IMR-90 (cell line): ENCODE measurements at regions not wholly inside any gene's neighbourhood (a gene's known extent, or its start where the extent isn't known, plus 50 kb on each side); places are given as distances from the start of the nearest gene placed in this dataset.

ENCODE experiments used
- ATAC-seq: fragments of 200-7000 bp; cut with Tn5 transposase; 2 replicates; pipeline ENCODE4 v1.9.1; 2020; ENCODE audit warnings: low read depth, mild to moderate bottlenecking, moderate library complexity
- BruUV-seq: library from RNA; stranded (reverse); fragments of 400-500 nt; replicated peaks from 2 replicates; lab custom pipeline; 2021; lab: Mats Ljungman, UMichigan
- CTCF ChIA-PET: fragments of 300-600 bp; formaldehyde crosslinking; extraction: SDS; loops from one replicate; lab custom pipeline; 2021; ENCODE audit warnings: antibody characterized with exemption; lab: Yijun Ruan, JAX
- POLR2A ChIA-PET: fragments of 300-600 bp; sonication (Branson Sonifier 250); formaldehyde crosslinking; loops from one replicate; lab custom pipeline; 2022; ENCODE audit warnings: antibody characterized with exemption; ENCODE audit not compliant: unreplicated experiment; lab: Charles Lee
- DNase-seq: peaks from one replicate; pipeline ENCODE4 v3.0.0; 2013
- H2AFZ ChIP-seq: replicated peaks from 2 replicates; pipeline ENCODE3; 2013; ENCODE audit warnings: low read length, mild to moderate bottlenecking; ENCODE audit not compliant: poor library complexity
- H2AK5ac ChIP-seq: 2 replicates; pipeline ENCODE4 v1.6.1; 2013; ENCODE audit warnings: low read depth, low read length, inconsistent platforms
- H2AK9ac ChIP-seq: replicated peaks from 2 replicates; pipeline ENCODE3; 2013; ENCODE audit warnings: mild to moderate bottlenecking, low read depth, low read length, moderate library complexity; ENCODE audit not compliant: poor library complexity
- H2BK120ac ChIP-seq: 2 replicates; pipeline ENCODE4 v1.6.1; 2013; ENCODE audit warnings: low read depth, low read length, inconsistent platforms
- H2BK15ac ChIP-seq: 3 replicates; pipeline ENCODE4 v1.6.1; 2013; ENCODE audit warnings: low read depth, low read length, inconsistent platforms
- H2BK20ac ChIP-seq: 2 replicates; pipeline ENCODE4 v1.6.1; 2013; ENCODE audit warnings: low read depth, mild to moderate bottlenecking, inconsistent platforms, low read length, moderate library complexity
- H2BK5ac ChIP-seq: 2 replicates; pipeline ENCODE4 v1.6.1; 2013; ENCODE audit warnings: mild to moderate bottlenecking, low read depth, low read length, inconsistent platforms; ENCODE audit not compliant: poor library complexity, severe bottlenecking
- H3K14ac ChIP-seq: replicated peaks from 2 replicates; pipeline ENCODE4 v1.6.1; 2013; ENCODE audit warnings: low read depth, low read length, inconsistent platforms
- H3K18ac ChIP-seq: 2 replicates; pipeline ENCODE4 v1.6.1; 2013; ENCODE audit warnings: low read depth, low read length, control low read depth
- H3K23ac ChIP-seq: 2 replicates; pipeline ENCODE4 v1.6.1; 2013; ENCODE audit warnings: low read depth, low read length, inconsistent platforms
- H3K27ac ChIP-seq: 2 replicates; pipeline ENCODE4 v1.5.1; 2013; ENCODE audit warnings: mild to moderate bottlenecking, control low read depth, low read length; ENCODE audit not compliant: insufficient read depth
- H3K27me3 ChIP-seq: 2 replicates; pipeline ENCODE4 v1.6.1; 2013; ENCODE audit warnings: low read length; ENCODE audit not compliant: control insufficient read depth, insufficient read depth
- H3K36me3 ChIP-seq: 2 replicates; pipeline ENCODE4 v1.6.1; 2013; ENCODE audit warnings: low read length, mixed read lengths; ENCODE audit not compliant: control insufficient read depth, insufficient read depth
- H3K4ac ChIP-seq: 2 replicates; pipeline ENCODE4 v1.6.1; 2013; ENCODE audit warnings: low read depth, low read length, inconsistent platforms
- H3K4me1 ChIP-seq: 2 replicates; pipeline ENCODE4 v1.6.1; 2013; ENCODE audit warnings: low read length, mixed read lengths; ENCODE audit not compliant: control insufficient read depth, insufficient read depth
- H3K4me2 ChIP-seq: 2 replicates; pipeline ENCODE4 v1.6.1; 2013; ENCODE audit warnings: low read depth, mild to moderate bottlenecking, control low read depth, low read length, moderate library complexity
- H3K4me3 ChIP-seq: 2 replicates; pipeline ENCODE4 v1.5.1; 2013; ENCODE audit warnings: low read depth, mild to moderate bottlenecking, control low read depth, low read length, moderate library complexity; ENCODE audit not compliant: insufficient read depth
- H3K56ac ChIP-seq: 2 replicates; pipeline ENCODE4 v1.6.1; 2013; ENCODE audit warnings: low read length, inconsistent platforms; ENCODE audit not compliant: insufficient read depth; ENCODE audit errors: extremely low read depth
- H3K79me1 ChIP-seq, 2 experiments: 2 replicates each; pipeline ENCODE4 v1.6.1; 2013; ENCODE audit warnings: low read length in 2 of 2, inconsistent platforms in 1 of 2, low read depth in 1 of 2
- H3K9ac ChIP-seq: 2 replicates; pipeline ENCODE4 v1.6.1; 2013; ENCODE audit warnings: low read depth, low read length, control low read depth
- H3K9me1 ChIP-seq: 2 replicates; pipeline ENCODE4 v1.6.1; 2013; ENCODE audit warnings: low read length, inconsistent platforms; ENCODE audit not compliant: insufficient read depth
- H3K9me3 ChIP-seq: 2 replicates; pipeline ENCODE4 v1.6.1; 2013; ENCODE audit warnings: low read length; ENCODE audit not compliant: control insufficient read depth, insufficient read depth
- H4K20me1 ChIP-seq: 2 replicates; pipeline ENCODE4 v1.6.1; 2013; ENCODE audit warnings: low read length, inconsistent platforms; ENCODE audit not compliant: insufficient read depth
- H4K5ac ChIP-seq: 2 replicates; pipeline ENCODE4 v1.6.1; 2013; ENCODE audit warnings: mild to moderate bottlenecking, low read depth, low read length, control low read depth
- H4K8ac ChIP-seq, 2 experiments: 2 replicates each; pipeline ENCODE4 v1.6.1; 2013; ENCODE audit warnings: low read depth in 2 of 2, low read length in 2 of 2, control low read depth in 1 of 2, inconsistent platforms in 1 of 2
- H4K91ac ChIP-seq: 2 replicates; pipeline ENCODE4 v1.6.1; 2013; ENCODE audit warnings: low read depth, low read length, inconsistent platforms; ENCODE audit not compliant: insufficient read depth
- BHLHE40 ChIP-seq: fragments of 150-350 bp; IDR thresholded peaks from 2 replicates; pipeline ENCODE4 v1.6.1; 2016; ENCODE audit warnings: mild to moderate bottlenecking, low read depth, low read length
- CEBPB ChIP-seq: IDR thresholded peaks from 2 replicates; pipeline ENCODE4 v1.6.1; 2012; ENCODE audit warnings: low read depth, low read length, improper control_type of control experiment
- CHD1 ChIP-seq: IDR thresholded peaks from 2 replicates; pipeline ENCODE4 v1.6.1; 2012; ENCODE audit warnings: low read depth, low read length, improper control_type of control experiment
- FOS ChIP-seq: fragments of 150-350 bp; IDR thresholded peaks from 2 replicates; pipeline ENCODE4 v1.6.1; 2016; ENCODE audit warnings: low read depth, low read length
- MAFK ChIP-seq: IDR thresholded peaks from 2 replicates; pipeline ENCODE4 v1.6.1; 2012; ENCODE audit warnings: low read depth, low read length, improper control_type of control experiment
- MAZ ChIP-seq: IDR thresholded peaks from 2 replicates; pipeline ENCODE4 v1.6.1; 2012; ENCODE audit warnings: low read depth, mild to moderate bottlenecking, low read length, improper control_type of control experiment, moderate library complexity, borderline replicate concordance
- MXI1 ChIP-seq: IDR thresholded peaks from 2 replicates; pipeline ENCODE4 v1.6.1; 2012; ENCODE audit warnings: low read depth, mild to moderate bottlenecking, low read length, moderate library complexity, borderline replicate concordance
- NFE2L2 ChIP-seq: fragments of 150-350 bp; IDR thresholded peaks from 2 replicates; pipeline ENCODE4 v1.6.1; 2016; ENCODE audit warnings: low read depth, mild to moderate bottlenecking, low read length
- POLR2A ChIP-seq: IDR thresholded peaks from 2 replicates; pipeline ENCODE4 v1.6.1; 2012; ENCODE audit warnings: mild to moderate bottlenecking, low read depth, low read length
- RAD21 ChIP-seq: IDR thresholded peaks from 2 replicates; pipeline ENCODE4 v1.6.1; 2012; ENCODE audit warnings: low read length, improper control_type of control experiment
- RCOR1 ChIP-seq: IDR thresholded peaks from 2 replicates; pipeline ENCODE4 v1.6.1; 2012; ENCODE audit warnings: mild to moderate bottlenecking, low read length, improper control_type of control experiment; ENCODE audit not compliant: insufficient replicate concordance
- RFX5 ChIP-seq: IDR thresholded peaks from 2 replicates; pipeline ENCODE4 v1.8.0; 2012; ENCODE audit warnings: low read depth, mild to moderate bottlenecking, low read length, moderate library complexity
- SMC3 ChIP-seq: fragments of 150-350 bp; IDR thresholded peaks from 2 replicates; pipeline ENCODE4 v1.6.1; 2016; ENCODE audit warnings: low read depth, mild to moderate bottlenecking, antibody characterized with exemption, low read length, moderate library complexity
- WGBS, 2 experiments: methylation state at CpG; one replicate each; pipeline versions ENCODE4 v1.1.5 to v1.1.7; 2013; ENCODE audit warnings: missing lambda C conversion rate in 2 of 2; ENCODE audit not compliant: insufficient read length in 1 of 2; ENCODE audit errors: extremely low coverage in 2 of 2; 5-methylcytosine and 5-hydroxymethylcytosine counted together
- dilution Hi-C: fragments of 300-500 bp; cut with HindIII; formaldehyde crosslinking; loops from one replicate; pipeline ENCODE4 v1.14.3; 2018; ENCODE audit warnings: low sequenced_read_pairs; ENCODE audit not compliant: unreplicated experiment
- in situ Hi-C: fragments of 300-500 bp; cut with MboI; formaldehyde crosslinking; loops from 3 replicates; pipeline ENCODE4 v1.14.3; 2019; ENCODE audit warnings: low sequenced_read_pairs, inconsistent platforms, mixed read lengths
- intact Hi-C: fragments of 100-400 bp; cut with micrococcal nuclease; formaldehyde crosslinking; loops from 2 replicates; pipeline ENCODE4 v1.10.0; 2022
- TF ChIP-seq, protein P1 (sequence below): fragments of 150-350 bp; IDR thresholded peaks from 2 replicates; pipeline ENCODE4 v1.6.1; 2016; ENCODE audit warnings: low read depth, mild to moderate bottlenecking, low read length, moderate library complexity, borderline replicate concordance
- TF ChIP-seq, protein P2 (sequence below): conservative IDR thresholded peaks from 2 replicates; pipeline ENCODE4 v1.5.1; 2012; ENCODE audit warnings: mild to moderate bottlenecking, low read depth, low read length, improper control_type of control experiment
- TF ChIP-seq, protein P3 (sequence below): fragments of 150-350 bp; IDR thresholded peaks from 2 replicates; pipeline ENCODE4 v1.6.1; 2017; ENCODE audit warnings: mild to moderate bottlenecking, antibody characterized with exemption, low read length, low read depth

DNA sequence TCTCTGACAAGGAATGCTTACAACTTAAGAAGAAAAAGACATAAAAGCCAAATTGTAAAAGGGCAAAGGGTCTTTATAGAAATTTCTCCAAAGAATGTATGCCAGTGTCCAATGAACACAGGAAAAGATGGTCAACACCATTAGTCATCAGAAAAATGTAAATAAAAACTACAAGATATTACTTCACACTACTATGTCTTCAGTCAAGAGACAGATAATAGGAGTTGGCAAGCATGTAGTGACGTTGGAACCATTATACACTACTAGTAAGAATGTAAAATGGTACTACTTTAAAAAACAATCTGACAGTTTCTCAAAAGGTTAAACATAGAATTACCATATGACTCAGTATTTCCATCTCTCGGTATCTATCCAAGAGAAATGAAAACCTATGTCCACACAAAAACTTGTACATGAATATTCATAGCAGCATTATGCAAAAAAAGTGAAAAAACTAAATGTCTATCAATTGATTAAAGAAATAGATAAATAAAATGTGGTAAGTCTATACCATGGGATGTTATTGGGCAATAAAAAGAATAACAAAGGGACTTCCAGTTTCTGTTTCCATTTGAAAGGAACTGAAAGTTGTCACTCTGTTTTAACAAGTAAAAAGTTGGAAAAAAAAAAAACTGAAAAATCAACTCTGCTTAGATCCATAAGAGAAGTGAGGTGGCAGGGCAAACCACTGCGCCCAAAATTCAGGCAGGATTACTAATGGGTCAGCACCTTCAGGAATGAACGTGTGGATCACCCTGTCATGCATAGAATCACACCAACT is 69.8 kb downstream of the ALG10B start:
- intact Hi-C loops (no loop called here), dilution Hi-C loops (no loop called here), in situ Hi-C loops (no loop called here)
- ChIA-PET CTCF (no interaction called here), POLR2A (no interaction called here)
- Histone ChIP-seq H2BK15ac (no peak overlapping the region), H4K20me1 (no peaks in the 10 kb centered on the region), H3K14ac (no peak overlapping the region), H3K4me3 (no peak overlapping the region), H3K18ac (no peak overlapping the region), H2BK120ac (no peak overlapping the region), H3K79me1 (no peaks in the 10 kb centered on the region), H2AFZ (no peak overlapping the region), H3K27me3 (no peaks in the 10 kb centered on the region), H4K8ac (no peak overlapping the region), H3K9me3 (peaks cover 9% of the 10 kb centered on the region), H4K5ac (no peak overlapping the region), H3K4ac (no peak overlapping the region), H3K4me1 (no peaks in the 10 kb centered on the region), H3K56ac (no peak overlapping the region), H3K4me2 (no peak overlapping the region), H4K91ac (no peak overlapping the region), H2AK5ac (no peak overlapping the region), H3K9ac (no peak overlapping the region), H3K23ac (no peak overlapping the region), H3K27ac (no peak overlapping the region), H2BK20ac (no peak overlapping the region), H2BK5ac (no peak overlapping the region), H3K36me3 (no peaks in the 10 kb centered on the region), H3K9me1 (no peaks in the 10 kb centered on the region), H2AK9ac (no peak overlapping the region)
- WGBS, 2 experiments: no CpG with 5 or more reads among the region's 4 CpGs
- ATAC-seq: no peak
- TF ChIP-seq MAFK (no peak), MAZ (no peak), NFE2L2 (no peak), SMC3 (no peak), RAD21 (no peak), CHD1 (no peak), RCOR1 (no peak), FOS (no peak), BHLHE40 (no peak), MXI1 (no peak), RFX5 (no peak), POLR2A (no peak), CEBPB (no peak)
- TF ChIP-seq, protein P1, sequence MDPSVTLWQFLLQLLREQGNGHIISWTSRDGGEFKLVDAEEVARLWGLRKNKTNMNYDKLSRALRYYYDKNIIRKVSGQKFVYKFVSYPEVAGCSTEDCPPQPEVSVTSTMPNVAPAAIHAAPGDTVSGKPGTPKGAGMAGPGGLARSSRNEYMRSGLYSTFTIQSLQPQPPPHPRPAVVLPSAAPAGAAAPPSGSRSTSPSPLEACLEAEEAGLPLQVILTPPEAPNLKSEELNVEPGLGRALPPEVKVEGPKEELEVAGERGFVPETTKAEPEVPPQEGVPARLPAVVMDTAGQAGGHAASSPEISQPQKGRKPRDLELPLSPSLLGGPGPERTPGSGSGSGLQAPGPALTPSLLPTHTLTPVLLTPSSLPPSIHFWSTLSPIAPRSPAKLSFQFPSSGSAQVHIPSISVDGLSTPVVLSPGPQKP: no peak
- TF ChIP-seq, protein P2, sequence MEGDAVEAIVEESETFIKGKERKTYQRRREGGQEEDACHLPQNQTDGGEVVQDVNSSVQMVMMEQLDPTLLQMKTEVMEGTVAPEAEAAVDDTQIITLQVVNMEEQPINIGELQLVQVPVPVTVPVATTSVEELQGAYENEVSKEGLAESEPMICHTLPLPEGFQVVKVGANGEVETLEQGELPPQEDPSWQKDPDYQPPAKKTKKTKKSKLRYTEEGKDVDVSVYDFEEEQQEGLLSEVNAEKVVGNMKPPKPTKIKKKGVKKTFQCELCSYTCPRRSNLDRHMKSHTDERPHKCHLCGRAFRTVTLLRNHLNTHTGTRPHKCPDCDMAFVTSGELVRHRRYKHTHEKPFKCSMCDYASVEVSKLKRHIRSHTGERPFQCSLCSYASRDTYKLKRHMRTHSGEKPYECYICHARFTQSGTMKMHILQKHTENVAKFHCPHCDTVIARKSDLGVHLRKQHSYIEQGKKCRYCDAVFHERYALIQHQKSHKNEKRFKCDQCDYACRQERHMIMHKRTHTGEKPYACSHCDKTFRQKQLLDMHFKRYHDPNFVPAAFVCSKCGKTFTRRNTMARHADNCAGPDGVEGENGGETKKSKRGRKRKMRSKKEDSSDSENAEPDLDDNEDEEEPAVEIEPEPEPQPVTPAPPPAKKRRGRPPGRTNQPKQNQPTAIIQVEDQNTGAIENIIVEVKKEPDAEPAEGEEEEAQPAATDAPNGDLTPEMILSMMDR: no peak
- TF ChIP-seq, protein P3, sequence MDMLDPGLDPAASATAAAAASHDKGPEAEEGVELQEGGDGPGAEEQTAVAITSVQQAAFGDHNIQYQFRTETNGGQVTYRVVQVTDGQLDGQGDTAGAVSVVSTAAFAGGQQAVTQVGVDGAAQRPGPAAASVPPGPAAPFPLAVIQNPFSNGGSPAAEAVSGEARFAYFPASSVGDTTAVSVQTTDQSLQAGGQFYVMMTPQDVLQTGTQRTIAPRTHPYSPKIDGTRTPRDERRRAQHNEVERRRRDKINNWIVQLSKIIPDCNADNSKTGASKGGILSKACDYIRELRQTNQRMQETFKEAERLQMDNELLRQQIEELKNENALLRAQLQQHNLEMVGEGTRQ: no peak
- DNase-seq: no peak
- BruUV-seq: no TSS peak
